WTC11 (cell line): ENCODE measurements at regions not wholly inside any gene's neighbourhood (a gene's known extent, or its start where the extent isn't known, plus 50 kb on each side); places are given as distances from the start of the nearest gene placed in this dataset.

Experiments used
- ATAC-seq: fragments of 200-7000 bp; cut with Tn5 transposase; 2 replicates; pipeline ENCODE4 v1.10.0; 2021; ENCODE audit warnings: mild to moderate bottlenecking, moderate library complexity
- CTCF ChIA-PET: fragments of 300-600 bp; sonication (Branson Sonifier 250); formaldehyde crosslinking; loops from one replicate; lab custom pipeline; 2021; ENCODE audit warnings: antibody characterized with exemption; lab: Charles Lee
- POLR2A ChIA-PET: fragments of 350-600 bp; sonication (Branson Sonifier 250); formaldehyde crosslinking; loops from one replicate; lab custom pipeline; 2021; ENCODE audit warnings: antibody characterized with exemption; lab: Charles Lee
- DNase-seq: peaks from one replicate; pipeline ENCODE4 v3.0.0; 2021; ENCODE audit warnings: low spot score
- H3K27ac Mint-ChIP-seq: 2 replicates; pipeline ENCODE4 v1.8.0; 2021; ENCODE audit warnings: mixed read lengths
- H3K27me3 Mint-ChIP-seq: 2 replicates; pipeline ENCODE4 v1.8.0; 2021; ENCODE audit warnings: low read depth, mild to moderate bottlenecking, moderate library complexity, mixed read lengths
- H3K36me3 Mint-ChIP-seq: 2 replicates; pipeline ENCODE4 v1.8.0; 2021; ENCODE audit warnings: mixed read lengths
- H3K4me1 Mint-ChIP-seq: 2 replicates; pipeline ENCODE4 v1.8.0; 2022; ENCODE audit warnings: mixed read lengths
- H3K4me3 Mint-ChIP-seq: 2 replicates; pipeline ENCODE4 v1.8.0; 2021; ENCODE audit warnings: mild to moderate bottlenecking, moderate library complexity, mixed read lengths
- H3K9me3 Mint-ChIP-seq: 2 replicates; pipeline ENCODE4 v1.8.0; 2021; ENCODE audit warnings: mixed read lengths
- CBFB ChIP-seq: sonication (generic); formaldehyde crosslinking; IDR thresholded peaks from 2 replicates; pipeline ENCODE4 v1.8.1; 2022; ENCODE audit warnings: mild to moderate bottlenecking, low read depth, missing genetic modification reagents
- CREB1 ChIP-seq: sonication (generic); formaldehyde crosslinking; IDR thresholded peaks from 2 replicates; pipeline ENCODE4 v1.8.0; 2023; ENCODE audit warnings: mild to moderate bottlenecking, missing genetic modification reagents
- FOXP1 ChIP-seq: sonication (generic); formaldehyde crosslinking; IDR thresholded peaks from 2 replicates; pipeline ENCODE4 v1.8.0; 2022; ENCODE audit warnings: missing genetic modification reagents, mild to moderate bottlenecking, moderate library complexity, borderline replicate concordance
- FOXP4 ChIP-seq: sonication (generic); formaldehyde crosslinking; IDR thresholded peaks from 2 replicates; pipeline ENCODE4 v1.8.0; 2022; ENCODE audit warnings: mild to moderate bottlenecking, missing genetic modification reagents
- GRHL2 ChIP-seq: fragments of 250-450 bp; sonication (Bioruptor Pico); IDR thresholded peaks from 2 replicates; pipeline ENCODE4 v1.8.0; 2022; ENCODE audit warnings: mild to moderate bottlenecking, moderate library complexity; ENCODE audit not compliant: insufficient replicate concordance, severe bottlenecking
- KAT7 ChIP-seq: sonication (generic); formaldehyde crosslinking; IDR thresholded peaks from 2 replicates; pipeline ENCODE4 v1.8.1; 2023; ENCODE audit warnings: missing genetic modification reagents, mild to moderate bottlenecking, borderline replicate concordance
- MXD4 ChIP-seq: fragments of 250-450 bp; sonication (Bioruptor Pico); IDR thresholded peaks from 2 replicates; pipeline ENCODE4 v1.8.0; 2021; ENCODE audit warnings: mild to moderate bottlenecking, moderate library complexity, borderline replicate concordance
- NR1H2 ChIP-seq: sonication (generic); formaldehyde crosslinking; IDR thresholded peaks from 2 replicates; pipeline ENCODE4 v1.9.0; 2021; ENCODE audit warnings: mild to moderate bottlenecking, moderate library complexity, missing genetic modification reagents
- PRRX2 ChIP-seq: fragments of 250-450 bp; sonication (Bioruptor Pico); IDR thresholded peaks from 2 replicates; pipeline ENCODE4 v1.8.0; 2021; ENCODE audit warnings: mild to moderate bottlenecking
- RORB ChIP-seq: fragments of 250-450 bp; sonication (Bioruptor Pico); IDR thresholded peaks from 2 replicates; pipeline ENCODE4 v1.9.0; 2021; ENCODE audit warnings: mild to moderate bottlenecking
- SMAD4 ChIP-seq: sonication (generic); formaldehyde crosslinking; IDR thresholded peaks from 2 replicates; pipeline ENCODE4 v1.8.0; 2022; ENCODE audit warnings: mild to moderate bottlenecking, missing genetic modification reagents
- ZMAT4 ChIP-seq: fragments of 250-450 bp; sonication (Bioruptor Pico); IDR thresholded peaks from 2 replicates; pipeline ENCODE4 v1.9.0; 2021; ENCODE audit warnings: mild to moderate bottlenecking
- ZNF263 ChIP-seq: sonication (generic); formaldehyde crosslinking; IDR thresholded peaks from 2 replicates; pipeline ENCODE4 v1.8.1; 2022; ENCODE audit warnings: low read depth, mild to moderate bottlenecking, moderate library complexity, missing genetic modification reagents
- ZNF416 ChIP-seq: fragments of 250-450 bp; sonication (Bioruptor Pico); IDR thresholded peaks from 2 replicates; pipeline ENCODE4 v1.9.0; 2021; ENCODE audit warnings: mild to moderate bottlenecking, inconsistent platforms
- ZNF425 ChIP-seq: fragments of 250-450 bp; sonication (Bioruptor Pico); conservative IDR thresholded peaks from 2 replicates; pipeline ENCODE4 v1.9.0; 2021; ENCODE audit warnings: mild to moderate bottlenecking
- TF ChIP-seq, protein P1 (sequence below): sonication (generic); formaldehyde crosslinking; IDR thresholded peaks from 2 replicates; pipeline ENCODE4 v1.8.0; 2023; ENCODE audit warnings: mild to moderate bottlenecking, missing genetic modification reagents
- TF ChIP-seq, protein P2 (sequence below): sonication (generic); formaldehyde crosslinking; IDR thresholded peaks from 2 replicates; pipeline ENCODE4 v1.8.1; 2023; ENCODE audit warnings: mild to moderate bottlenecking, missing genetic modification reagents
- TF ChIP-seq, protein P3 (sequence below): sonication (generic); formaldehyde crosslinking; IDR thresholded peaks from 2 replicates; pipeline ENCODE4 v1.8.0; 2023; ENCODE audit warnings: missing genetic modification reagents

DNA sequence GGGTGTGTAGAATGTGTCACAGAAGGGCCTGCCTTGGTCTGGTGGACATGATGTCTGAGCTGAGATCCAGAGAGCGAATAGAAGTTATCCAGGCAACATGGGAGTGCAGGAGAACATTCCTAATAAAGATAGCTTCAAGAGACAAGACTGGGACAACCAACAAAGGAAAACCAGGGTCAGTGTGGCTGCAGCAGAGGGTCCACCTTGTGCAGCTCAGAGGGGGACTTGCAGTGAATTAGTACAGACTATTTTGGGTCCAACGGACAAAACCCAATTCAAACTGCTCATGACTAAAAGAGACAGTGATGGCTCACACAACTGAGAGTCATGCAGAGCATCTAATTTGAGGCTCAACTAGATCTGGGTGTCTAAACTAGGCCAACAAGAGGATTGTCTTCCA is 192.1 kb downstream of the CBLN1 start:
- POLR2A ChIA-PET = no interaction called here
- Mint-ChIP-seq H3K27me3 (no peaks in the 10 kb centered on the region), H3K36me3 (peaks cover 9% of the 10 kb centered on the region), H3K27ac (no peak overlapping the region), H3K4me3 (no peak overlapping the region), H3K4me1 (0 out of 2 replicates have a peak, but pooled peaks cover 2% of the 10 kb centered on the region), H3K9me3 (peaks cover 12% of the 10 kb centered on the region)
- TF ChIP-seq, protein P1, sequence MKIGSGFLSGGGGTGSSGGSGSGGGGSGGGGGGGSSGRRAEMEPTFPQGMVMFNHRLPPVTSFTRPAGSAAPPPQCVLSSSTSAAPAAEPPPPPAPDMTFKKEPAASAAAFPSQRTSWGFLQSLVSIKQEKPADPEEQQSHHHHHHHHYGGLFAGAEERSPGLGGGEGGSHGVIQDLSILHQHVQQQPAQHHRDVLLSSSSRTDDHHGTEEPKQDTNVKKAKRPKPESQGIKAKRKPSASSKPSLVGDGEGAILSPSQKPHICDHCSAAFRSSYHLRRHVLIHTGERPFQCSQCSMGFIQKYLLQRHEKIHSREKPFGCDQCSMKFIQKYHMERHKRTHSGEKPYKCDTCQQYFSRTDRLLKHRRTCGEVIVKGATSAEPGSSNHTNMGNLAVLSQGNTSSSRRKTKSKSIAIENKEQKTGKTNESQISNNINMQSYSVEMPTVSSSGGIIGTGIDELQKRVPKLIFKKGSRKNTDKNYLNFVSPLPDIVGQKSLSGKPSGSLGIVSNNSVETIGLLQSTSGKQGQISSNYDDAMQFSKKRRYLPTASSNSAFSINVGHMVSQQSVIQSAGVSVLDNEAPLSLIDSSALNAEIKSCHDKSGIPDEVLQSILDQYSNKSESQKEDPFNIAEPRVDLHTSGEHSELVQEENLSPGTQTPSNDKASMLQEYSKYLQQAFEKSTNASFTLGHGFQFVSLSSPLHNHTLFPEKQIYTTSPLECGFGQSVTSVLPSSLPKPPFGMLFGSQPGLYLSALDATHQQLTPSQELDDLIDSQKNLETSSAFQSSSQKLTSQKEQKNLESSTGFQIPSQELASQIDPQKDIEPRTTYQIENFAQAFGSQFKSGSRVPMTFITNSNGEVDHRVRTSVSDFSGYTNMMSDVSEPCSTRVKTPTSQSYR (CRISPR knock-in tag) = no peak
- no peak for TF ChIP-seq SMAD4 (CRISPR knock-in tag)
- TF ChIP-seq GRHL2 (CRISPR knock-in tag) = no peak
- no peak for TF ChIP-seq FOXP4 (CRISPR knock-in tag)
- TF ChIP-seq, protein P2, sequence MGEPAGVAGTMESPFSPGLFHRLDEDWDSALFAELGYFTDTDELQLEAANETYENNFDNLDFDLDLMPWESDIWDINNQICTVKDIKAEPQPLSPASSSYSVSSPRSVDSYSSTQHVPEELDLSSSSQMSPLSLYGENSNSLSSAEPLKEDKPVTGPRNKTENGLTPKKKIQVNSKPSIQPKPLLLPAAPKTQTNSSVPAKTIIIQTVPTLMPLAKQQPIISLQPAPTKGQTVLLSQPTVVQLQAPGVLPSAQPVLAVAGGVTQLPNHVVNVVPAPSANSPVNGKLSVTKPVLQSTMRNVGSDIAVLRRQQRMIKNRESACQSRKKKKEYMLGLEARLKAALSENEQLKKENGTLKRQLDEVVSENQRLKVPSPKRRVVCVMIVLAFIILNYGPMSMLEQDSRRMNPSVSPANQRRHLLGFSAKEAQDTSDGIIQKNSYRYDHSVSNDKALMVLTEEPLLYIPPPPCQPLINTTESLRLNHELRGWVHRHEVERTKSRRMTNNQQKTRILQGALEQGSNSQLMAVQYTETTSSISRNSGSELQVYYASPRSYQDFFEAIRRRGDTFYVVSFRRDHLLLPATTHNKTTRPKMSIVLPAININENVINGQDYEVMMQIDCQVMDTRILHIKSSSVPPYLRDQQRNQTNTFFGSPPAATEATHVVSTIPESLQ (CRISPR knock-in tag) = no peak
- no peak for TF ChIP-seq RORB (CRISPR knock-in tag)
- no peak for TF ChIP-seq ZMAT4 (CRISPR knock-in tag)
- no peak for TF ChIP-seq KAT7 (CRISPR knock-in tag)
- no peak for TF ChIP-seq ZNF425 (CRISPR knock-in tag)
- no peak for TF ChIP-seq CREB1 (CRISPR knock-in tag)
- no peak for TF ChIP-seq ZNF263 (CRISPR knock-in tag)
- TF ChIP-seq FOXP1 (CRISPR knock-in tag) = no peak
- TF ChIP-seq MXD4 = no peak
- TF ChIP-seq, protein P3, sequence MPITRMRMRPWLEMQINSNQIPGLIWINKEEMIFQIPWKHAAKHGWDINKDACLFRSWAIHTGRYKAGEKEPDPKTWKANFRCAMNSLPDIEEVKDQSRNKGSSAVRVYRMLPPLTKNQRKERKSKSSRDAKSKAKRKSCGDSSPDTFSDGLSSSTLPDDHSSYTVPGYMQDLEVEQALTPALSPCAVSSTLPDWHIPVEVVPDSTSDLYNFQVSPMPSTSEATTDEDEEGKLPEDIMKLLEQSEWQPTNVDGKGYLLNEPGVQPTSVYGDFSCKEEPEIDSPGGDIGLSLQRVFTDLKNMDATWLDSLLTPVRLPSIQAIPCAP (CRISPR knock-in tag) = no peak
- no peak for TF ChIP-seq CBFB (CRISPR knock-in tag)
- TF ChIP-seq PRRX2 = no peak
- no peak for TF ChIP-seq NR1H2 (CRISPR knock-in tag)
- no peak for TF ChIP-seq ZNF416 (CRISPR knock-in tag)
- ATAC-seq (no peak), DNase-seq (no peak)
- CTCF ChIA-PET = interaction anchor here (1.4 kb wide), 1 partner anchor 94 kb away, joined by 3 read pairs; no protein-coding TSS in a partner anchor
